Activated naive CD4-positive, alpha-beta T cell treated with anti-CD3 and anti-CD28 coated beads, Interleukin-2, amount 50 U/mL, for 72 hours (primary cell): ENCODE measurements at regions not wholly inside any gene's neighbourhood (a gene's known extent, or its start where the extent isn't known, plus 50 kb on each side); places are given as distances from the start of the nearest gene placed in this dataset.
"Not testable (repeated sequence)": the region's sequence is repeated elsewhere in the genome, so short reads cannot be mapped to it uniquely, and the experiment has no call there.

ENCODE experiments used
- ATAC-seq, 2 donors: fragments of 150-1000 bp; cut with Tn5 transposase; 2 replicates each; pipeline ENCODE4 v1.10.0; 2021; ENCODE audit warnings: mild to moderate bottlenecking in 2 of 2, moderate library complexity in 2 of 2
- DNase-seq, 2 donors: peaks; one replicate each; pipeline ENCODE4 v3.0.0; 2021 to 2022; ENCODE audit warnings: low spot score in 2 of 2
- H3K27ac Mint-ChIP-seq, 2 donors: one replicate each; pipeline ENCODE4 v1.8.0; 2022; ENCODE audit warnings: mild to moderate bottlenecking in 2 of 2, mixed read lengths in 2 of 2
- H3K36me3 Mint-ChIP-seq, 2 donors: one replicate each; pipeline ENCODE4 v1.8.0; 2022; ENCODE audit warnings: mixed read lengths in 2 of 2
- H3K9me3 Mint-ChIP-seq, 2 donors: one replicate each; pipeline ENCODE4 v1.8.0; 2022; ENCODE audit warnings: mixed read lengths in 2 of 2

DNA sequence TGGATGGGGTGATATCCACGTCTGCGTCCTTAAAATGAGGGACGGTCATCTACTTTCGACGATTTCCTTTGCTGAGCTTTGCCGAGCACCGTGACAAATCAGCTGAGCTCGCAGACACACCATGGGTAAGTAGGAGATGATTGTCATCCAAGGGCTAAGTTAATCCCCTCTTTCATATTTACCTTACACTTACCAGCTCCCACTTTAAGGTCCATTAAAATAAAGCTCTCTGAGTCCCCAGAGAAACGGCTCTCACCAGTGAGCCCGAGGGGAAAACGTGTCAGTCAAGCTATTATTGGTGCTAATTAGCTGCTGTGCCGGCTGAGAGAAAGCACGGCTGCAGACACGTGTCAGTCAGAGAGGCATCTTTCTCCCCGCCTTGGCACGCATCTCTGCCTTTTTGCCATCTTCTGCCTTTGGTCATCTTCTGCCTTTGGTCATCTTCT lies 72.2 kb downstream of the CRLF2 start:
- H3K27ac Mint-ChIP-seq = no peak overlapping the region
- no peaks in the 10 kb centered on the region for H3K36me3 Mint-ChIP-seq
- no peaks in the 10 kb centered on the region for H3K9me3 Mint-ChIP-seq
- ATAC-seq (no peak), DNase-seq (no peak)

DNA sequence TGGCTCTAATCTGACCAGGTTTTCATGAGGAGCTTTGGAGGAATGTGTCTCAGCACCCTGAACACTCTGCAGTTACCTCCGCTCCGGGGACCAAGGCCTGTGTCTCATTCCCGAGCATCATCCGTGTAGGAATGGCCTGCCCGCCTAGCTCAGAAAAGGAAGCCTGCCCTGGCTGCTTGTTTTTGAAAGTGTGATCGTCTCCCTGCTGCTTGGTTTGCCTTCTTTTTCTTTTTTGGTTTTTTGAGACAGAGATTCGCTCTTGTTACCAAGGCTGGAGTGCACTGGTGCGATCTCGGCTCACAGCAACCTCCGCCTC lies 73.3 kb downstream of the CRLF2 start:
- Mint-ChIP-seq H3K36me3 (no peaks in the 10 kb centered on the region), H3K27ac (no peak overlapping the region), H3K9me3 (no peaks in the 10 kb centered on the region)
- DNase-seq (no peak), ATAC-seq (no peak)

DNA sequence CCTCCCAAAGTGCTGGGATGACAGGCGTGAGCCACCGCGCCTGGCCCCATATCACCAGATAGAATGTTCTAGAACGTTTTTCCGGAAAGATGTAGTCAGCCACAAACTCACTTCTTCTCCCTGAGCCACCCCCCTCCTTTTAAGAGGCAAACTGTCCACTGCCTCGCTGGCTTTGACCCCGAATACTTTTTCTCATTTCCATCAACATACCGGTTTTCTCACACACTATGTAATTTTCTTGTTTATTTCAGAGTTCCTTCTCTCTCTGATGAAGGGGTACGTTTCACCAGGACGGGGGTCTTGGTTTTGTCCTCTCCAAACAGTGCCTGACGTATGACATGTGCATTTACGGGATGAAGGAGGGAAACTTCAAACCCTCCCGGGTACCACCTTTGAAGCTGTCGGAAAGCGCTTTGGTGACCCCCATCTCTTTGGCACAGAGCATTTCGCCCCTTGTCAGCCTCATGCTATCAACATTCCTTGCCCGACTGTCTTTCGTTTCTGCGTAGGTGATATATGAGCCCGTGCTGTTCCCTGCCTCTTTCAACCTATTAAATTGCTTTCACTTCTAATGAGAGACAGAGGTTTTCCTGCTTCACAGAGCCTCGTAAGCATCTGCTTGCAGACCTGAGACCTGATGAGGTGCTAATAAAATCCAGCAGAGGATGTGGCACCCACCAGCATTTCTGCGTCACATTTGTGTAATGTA lies 73.8 kb downstream of the CRLF2 start:
- DNase-seq = no peak
- Mint-ChIP-seq H3K36me3 (no peaks in the 10 kb centered on the region), H3K9me3 (no peaks in the 10 kb centered on the region), H3K27ac (no peak overlapping the region)
- no peak for ATAC-seq

DNA sequence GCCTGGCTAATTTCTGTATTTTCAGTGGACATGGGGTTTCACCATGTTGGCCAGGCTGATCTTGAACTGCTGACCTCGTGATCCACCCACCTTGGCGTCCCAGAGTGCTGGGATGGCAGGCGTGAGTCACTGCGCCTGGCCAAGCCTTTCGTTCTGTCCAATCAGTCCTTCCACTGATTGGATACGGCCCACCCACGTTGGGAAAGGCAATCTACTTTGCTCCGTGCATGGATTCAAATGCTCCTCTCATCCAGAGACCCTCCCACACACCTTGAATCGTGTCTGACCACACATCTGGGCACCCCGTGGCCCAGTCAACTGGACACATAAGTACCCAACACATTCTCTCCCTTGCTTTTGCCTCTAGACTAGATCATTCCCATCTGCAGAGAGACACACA lies 74.9 kb downstream of the CRLF2 start:
- ATAC-seq = no peak
- Mint-ChIP-seq H3K36me3 (no peaks in the 10 kb centered on the region), H3K9me3 (no peaks in the 10 kb centered on the region), H3K27ac (peak overlapping the region in 1 of 2 donors; percentile 1)
- DNase-seq = no peak

DNA sequence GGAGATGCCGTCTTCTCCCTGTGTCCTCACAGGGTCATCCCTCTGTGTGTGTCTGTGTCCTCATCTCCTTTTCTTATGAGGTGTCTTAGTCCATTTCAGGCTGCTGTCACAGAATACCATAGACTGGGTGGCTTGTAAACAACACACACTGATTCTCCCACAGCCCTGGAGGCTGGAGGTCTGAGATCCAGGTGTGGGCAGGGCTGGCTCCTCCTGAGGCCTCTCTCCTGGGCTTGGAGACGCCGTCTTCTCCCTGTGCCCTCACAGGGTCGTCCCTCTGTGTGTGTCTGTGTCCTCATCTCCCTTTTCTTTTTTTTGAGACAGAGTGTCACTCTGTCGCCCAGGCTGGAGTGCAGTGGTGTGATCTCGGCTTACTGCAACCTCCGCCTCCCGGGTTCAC lies 75.9 kb downstream of the CRLF2 start:
- DNase-seq, H3K9me3 Mint-ChIP-seq, H3K36me3 Mint-ChIP-seq, ATAC-seq, H3K27ac Mint-ChIP-seq: not testable (repeated sequence)

DNA sequence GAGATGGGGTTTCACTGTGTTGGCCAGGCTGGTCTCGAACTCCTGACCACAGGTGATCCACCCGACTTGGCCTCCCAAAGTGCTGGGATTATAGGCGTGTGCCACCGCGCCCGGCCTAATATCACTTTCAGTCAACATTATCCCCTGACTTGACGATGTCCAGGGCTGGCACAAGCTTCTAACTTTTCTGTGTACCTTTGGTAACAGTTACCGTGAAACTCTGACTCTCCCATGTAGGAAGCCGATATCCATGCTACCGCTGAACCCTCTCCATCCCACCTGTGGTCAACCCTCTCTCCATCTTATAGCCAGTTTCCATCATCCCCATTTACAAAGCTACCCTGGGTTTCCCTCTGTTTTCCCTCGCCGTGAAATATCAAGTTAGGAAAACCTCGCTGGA lies 77.5 kb downstream of the CRLF2 start:
- no peaks in the 10 kb centered on the region for H3K9me3 Mint-ChIP-seq
- no peak for DNase-seq
- H3K36me3 Mint-ChIP-seq = no peaks in the 10 kb centered on the region
- no peak overlapping the region for H3K27ac Mint-ChIP-seq
- ATAC-seq = no peak

DNA sequence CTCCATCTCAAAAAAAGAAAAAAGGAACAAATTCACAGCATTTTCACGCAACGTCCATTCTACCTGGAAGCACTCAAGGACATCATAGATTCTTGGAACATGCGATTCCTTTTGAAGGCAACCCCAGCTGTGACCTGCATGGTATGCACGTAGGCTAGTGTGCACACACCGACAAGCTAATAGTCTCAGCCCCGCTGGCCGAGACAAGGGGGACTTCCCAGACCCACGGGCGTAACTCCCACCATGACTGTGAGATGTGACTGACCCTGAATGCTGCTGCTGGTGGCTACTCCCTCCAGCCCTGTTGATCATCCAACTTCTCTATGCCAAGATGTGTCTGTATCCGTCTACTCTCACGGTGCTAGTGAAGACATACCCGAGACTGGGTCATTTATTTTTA lies 78.3 kb downstream of the CRLF2 start:
- Mint-ChIP-seq H3K9me3 (no peaks in the 10 kb centered on the region), H3K27ac (no peak overlapping the region)
- no peak for DNase-seq

DNA sequence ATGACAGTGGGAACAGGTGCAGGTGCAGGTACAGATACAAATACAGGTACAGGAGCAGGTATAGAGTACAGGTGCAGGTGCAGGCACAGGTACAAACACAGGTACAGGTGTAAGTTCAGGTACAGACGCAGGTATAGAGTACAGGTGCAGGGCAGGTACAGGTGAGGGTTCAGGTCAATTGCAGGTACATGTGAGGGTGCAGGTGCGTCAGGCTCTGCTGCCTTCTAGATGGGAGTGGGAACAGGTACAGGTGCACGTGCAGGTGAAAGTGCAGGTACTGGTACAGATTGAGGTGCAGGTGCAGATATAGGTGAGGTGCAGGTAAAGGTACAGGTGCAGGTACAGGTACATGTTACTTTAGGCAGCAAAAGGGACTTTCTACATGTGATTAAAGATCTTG lies 85.7 kb downstream of the CRLF2 start:
- ATAC-seq (no peak), DNase-seq (peak in 1 of 2 donors; percentile 26)
- Mint-ChIP-seq H3K27ac (no peak overlapping the region), H3K9me3 (peaks cover 0 to 6% of the 10 kb centered on the region in 2 donors), H3K36me3 (no peaks in the 10 kb centered on the region)

More for the DNA sequence above, 78.3 kb downstream of the CRLF2 start:
- no peaks in the 10 kb centered on the region for H3K36me3 Mint-ChIP-seq
- ATAC-seq = no peak

DNA sequence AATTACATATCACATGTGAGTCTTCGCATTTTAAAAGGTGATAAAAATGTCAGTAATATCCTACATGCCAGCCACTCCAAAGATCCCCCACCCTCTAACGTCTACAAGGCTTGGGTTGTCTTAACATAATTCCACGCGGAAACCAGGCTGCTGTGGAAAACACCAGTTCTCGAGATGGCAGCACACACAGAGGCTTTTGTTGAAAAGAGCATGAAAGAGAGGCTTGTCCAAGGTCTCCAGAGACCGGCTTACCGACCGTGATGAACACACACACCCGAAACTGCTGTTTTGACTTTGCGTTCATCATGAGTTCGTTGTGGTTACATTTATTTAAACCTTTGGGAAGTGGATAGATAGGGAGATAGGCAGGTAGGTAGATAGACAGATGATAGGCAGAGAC lies 87.9 kb downstream of the CRLF2 start:
- peaks cover 0 to 6% of the 10 kb centered on the region in 2 donors for H3K9me3 Mint-ChIP-seq
- DNase-seq (no peak), ATAC-seq (no peak)
- no peak overlapping the region for H3K27ac Mint-ChIP-seq
- H3K36me3 Mint-ChIP-seq = no peaks in the 10 kb centered on the region

DNA sequence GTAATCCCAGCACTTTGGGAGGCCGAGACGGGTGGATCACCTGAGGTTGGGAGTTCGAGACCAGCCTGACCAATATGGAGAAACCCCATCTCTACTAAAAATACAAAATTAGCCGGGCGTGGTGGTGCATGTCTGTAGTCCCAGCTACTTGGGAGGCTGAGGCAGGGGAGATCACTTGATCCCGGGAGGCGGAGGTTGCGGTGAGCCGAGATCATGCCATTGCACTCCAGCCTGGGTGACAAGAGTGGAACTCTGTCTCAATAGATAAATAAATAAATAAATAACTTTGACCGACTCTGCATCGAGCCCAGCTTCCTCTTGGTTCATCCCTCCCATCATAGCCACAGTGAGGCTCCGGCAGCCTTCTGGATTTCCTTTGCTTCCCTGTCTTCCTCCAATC lies 89.6 kb downstream of the CRLF2 start:
- not testable (repeated sequence) for H3K27ac Mint-ChIP-seq, H3K36me3 Mint-ChIP-seq, H3K9me3 Mint-ChIP-seq, DNase-seq, ATAC-seq

DNA sequence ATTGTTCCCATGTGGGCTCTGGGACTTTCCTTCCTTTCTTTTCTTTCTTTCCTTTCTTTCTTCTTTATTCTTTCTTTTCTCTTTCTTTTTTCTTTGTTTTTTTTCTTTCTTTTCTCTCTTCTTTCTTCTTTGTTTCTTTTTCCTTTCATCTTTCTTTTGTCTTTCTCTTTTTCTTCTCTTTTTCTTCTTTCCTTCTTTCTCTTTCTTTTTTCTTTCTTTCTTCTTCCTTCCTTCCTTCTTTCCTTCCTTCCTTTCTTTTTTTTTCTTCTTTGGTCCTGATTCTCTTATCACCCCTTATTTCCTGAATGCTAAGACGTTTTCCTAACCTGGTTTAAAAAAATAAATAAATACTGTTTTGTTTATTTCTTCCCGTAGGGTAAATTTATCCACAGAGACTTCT lies 93.2 kb downstream of the CRLF2 start:
- DNase-seq = no peak
- Mint-ChIP-seq H3K36me3 (no peaks in the 10 kb centered on the region), H3K9me3 (no peaks in the 10 kb centered on the region), H3K27ac (peak overlapping the region in 1 of 2 donors; percentile 26)
- ATAC-seq = no peak

DNA sequence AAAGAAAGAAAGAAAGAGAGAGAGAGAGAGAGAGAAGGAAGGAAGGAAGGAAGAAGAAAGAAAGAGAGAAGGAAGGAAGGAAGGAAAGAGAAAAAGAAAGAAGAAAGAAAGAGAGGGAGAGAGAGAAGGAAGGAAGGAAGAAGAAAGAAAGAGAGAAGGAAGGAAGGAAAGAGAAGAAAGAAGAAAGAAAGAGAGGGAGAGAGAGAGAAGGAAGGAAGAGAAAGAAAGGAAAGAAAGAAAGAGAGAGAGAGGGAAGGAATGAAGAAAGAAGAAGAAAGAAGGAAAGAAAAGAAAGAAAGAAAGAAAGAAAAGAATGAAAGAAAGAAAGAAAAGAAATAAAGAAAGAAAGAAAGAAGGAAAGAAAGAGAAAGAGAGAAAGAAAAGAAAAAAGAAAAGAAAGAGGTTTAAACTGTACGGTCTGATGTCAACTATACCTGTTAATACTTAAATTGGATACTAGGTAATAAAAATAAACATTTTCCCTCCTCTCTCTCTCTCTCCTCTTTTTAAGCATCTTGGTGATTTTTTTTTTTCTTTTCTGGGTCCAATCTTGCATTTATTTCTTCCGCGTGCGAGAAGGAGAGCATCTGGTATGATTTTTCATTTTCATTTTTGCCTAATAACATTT lies 93.8 kb downstream of the CRLF2 start:
- Mint-ChIP-seq H3K27ac (no peak overlapping the region), H3K36me3 (no peaks in the 10 kb centered on the region), H3K9me3 (no peaks in the 10 kb centered on the region)
- no peak for ATAC-seq
- DNase-seq = no peak

DNA sequence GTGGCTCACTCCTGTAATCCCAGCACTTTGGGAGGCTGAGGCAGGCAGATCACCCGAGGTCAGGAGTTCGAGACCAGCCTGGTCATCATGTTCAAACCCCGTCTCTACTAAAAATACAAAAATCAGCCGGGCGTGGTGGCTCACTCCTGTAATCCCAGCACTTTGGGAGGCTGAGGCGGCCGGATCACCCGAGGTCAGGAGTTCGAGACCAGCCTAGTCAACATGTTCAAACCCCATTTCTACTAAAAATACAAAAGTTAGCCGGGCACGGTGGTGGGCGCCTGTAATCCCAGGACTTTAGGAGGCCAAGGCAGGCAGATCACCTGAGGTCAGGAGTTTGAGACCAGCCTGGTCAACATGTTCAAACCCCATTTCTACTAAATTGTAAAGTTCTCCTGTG lies 97.0 kb downstream of the CRLF2 start:
- not testable (repeated sequence) for H3K27ac Mint-ChIP-seq, DNase-seq, ATAC-seq, H3K9me3 Mint-ChIP-seq
- peaks cover 5 to 10% of the 10 kb centered on the region in 2 donors for H3K36me3 Mint-ChIP-seq

DNA sequence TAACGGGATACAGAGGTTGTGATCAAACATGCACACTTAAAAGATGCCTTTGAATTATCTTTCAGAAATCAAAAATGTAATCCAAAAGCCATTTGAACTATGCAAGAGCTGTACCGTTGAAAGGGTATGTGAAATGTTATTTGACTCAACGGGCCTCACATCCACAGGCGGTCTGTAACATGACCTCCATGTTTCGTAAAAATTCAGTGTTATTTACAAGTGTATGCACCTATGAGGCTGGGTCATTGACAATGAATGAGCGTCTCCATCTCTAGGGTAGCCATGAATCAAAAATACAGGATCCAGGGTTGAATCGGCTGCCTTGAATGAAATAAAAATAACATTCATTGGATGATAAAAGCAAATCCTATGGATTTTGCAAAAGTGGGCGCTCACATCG lies 100.1 kb downstream of the CRLF2 start:
- H3K27ac Mint-ChIP-seq = no peak overlapping the region
- no peak for ATAC-seq
- H3K36me3 Mint-ChIP-seq = peaks cover 7 to 10% of the 10 kb centered on the region in 2 donors
- no peak for DNase-seq
- H3K9me3 Mint-ChIP-seq = peaks cover 9 to 12% of the 10 kb centered on the region in 2 donors

DNA sequence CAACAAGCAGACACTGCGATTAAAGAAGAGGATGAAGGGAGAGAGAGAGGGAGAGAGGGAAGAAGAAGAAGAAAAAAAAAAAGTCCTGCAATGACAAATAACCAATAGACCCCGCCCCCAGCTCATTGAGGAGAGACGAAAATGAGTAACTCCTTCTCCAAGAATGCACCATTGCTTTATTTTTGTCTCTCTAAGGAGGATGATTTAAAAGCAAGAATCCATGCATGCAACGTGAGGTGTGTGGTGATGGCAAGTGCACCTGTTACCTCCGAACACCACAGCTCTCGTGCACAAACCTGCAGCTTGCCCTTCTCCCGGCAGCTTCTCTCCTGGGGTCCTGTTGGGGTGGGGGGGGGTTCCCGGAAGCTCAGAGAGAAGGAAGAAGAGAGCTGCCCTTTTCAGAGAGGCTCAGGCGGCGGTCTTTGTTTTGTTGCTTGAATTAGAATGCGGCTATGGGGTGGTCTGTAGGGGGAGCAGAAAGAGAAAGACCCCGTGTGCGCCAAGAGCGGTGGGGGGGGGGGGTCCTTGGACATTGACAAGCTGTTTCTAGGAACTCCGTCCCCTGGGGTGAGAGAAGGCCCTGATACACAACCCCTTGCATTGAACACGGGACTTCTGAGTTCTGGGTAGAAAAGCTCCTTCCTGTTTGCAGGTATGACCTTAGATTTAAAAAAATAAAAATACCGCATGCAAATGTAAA lies 100.7 kb downstream of the CRLF2 start:
- Mint-ChIP-seq H3K27ac (no peak overlapping the region), H3K36me3 (peaks cover 7 to 10% of the 10 kb centered on the region in 2 donors), H3K9me3 (peaks cover 9 to 12% of the 10 kb centered on the region in 2 donors)
- no peak for ATAC-seq
- DNase-seq = no peak

DNA sequence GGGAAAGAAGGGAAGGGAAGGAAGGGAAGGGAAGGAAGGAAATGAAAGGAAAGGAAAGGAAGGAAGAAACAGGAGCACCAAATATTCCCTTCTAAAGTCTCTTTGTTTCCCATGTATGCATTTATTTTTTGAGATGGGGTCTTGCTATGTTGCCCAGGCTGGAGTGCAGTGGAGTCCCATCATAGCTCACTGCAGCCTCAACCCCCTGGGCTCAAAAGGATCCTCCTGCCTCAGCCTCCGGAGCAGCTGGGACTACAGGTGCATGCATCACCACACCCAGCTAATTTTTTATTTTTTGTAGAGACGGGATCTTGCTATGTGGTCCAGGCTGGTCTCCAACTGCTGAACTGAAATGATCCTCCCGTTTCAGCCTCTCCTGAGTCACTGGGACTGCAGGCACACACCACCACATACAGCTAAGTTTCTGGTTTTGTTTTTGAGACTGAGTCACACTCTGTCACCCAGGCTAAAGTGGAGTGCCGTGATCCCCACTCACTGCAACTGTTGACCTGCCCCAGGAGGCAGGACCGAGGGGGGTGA lies 102.8 kb downstream of the CRLF2 start:
- DNase-seq = no peak
- peaks cover 9 to 12% of the 10 kb centered on the region in 2 donors for H3K9me3 Mint-ChIP-seq

More for the DNA sequence above, 102.8 kb downstream of the CRLF2 start:
- no peak for ATAC-seq
- Mint-ChIP-seq H3K36me3 (peaks cover 7 to 10% of the 10 kb centered on the region in 2 donors), H3K27ac (no peak overlapping the region)
